Activated gamma-delta T cell treated with Interleukin-2 at 50 U/mL for 16 hours (primary cell): ENCODE measurements at regions not wholly inside any gene's neighbourhood (a gene's known extent, or its start where the extent isn't known, plus 50 kb on each side); places are given as distances from the start of the nearest gene placed in this dataset.

Experiments
- DNase-seq: peaks from one replicate; pipeline ENCODE4 v3.0.0-alpha.2; 2020

DNA sequence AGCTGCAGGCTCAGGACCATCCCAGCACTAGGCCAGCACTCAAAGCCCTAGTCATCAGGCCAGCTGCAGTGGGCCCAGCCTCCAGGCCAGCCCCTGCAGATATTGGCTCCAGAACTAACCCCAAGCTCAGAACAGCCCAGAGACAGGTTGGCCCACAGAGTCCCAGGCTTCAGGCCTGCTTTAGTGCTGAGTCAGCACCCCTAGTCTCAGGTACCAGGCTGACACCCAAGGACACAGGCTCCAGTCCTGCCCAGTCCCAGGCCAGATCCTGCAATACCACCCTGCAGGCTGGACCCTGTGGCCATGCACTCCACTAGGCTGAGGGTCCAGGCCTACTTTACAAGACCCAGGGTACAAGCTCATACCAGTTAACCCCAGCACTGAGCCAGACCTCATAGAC is 234.4 kb upstream of the GPRIN3 start:
- DNase-seq: no peak

DNA sequence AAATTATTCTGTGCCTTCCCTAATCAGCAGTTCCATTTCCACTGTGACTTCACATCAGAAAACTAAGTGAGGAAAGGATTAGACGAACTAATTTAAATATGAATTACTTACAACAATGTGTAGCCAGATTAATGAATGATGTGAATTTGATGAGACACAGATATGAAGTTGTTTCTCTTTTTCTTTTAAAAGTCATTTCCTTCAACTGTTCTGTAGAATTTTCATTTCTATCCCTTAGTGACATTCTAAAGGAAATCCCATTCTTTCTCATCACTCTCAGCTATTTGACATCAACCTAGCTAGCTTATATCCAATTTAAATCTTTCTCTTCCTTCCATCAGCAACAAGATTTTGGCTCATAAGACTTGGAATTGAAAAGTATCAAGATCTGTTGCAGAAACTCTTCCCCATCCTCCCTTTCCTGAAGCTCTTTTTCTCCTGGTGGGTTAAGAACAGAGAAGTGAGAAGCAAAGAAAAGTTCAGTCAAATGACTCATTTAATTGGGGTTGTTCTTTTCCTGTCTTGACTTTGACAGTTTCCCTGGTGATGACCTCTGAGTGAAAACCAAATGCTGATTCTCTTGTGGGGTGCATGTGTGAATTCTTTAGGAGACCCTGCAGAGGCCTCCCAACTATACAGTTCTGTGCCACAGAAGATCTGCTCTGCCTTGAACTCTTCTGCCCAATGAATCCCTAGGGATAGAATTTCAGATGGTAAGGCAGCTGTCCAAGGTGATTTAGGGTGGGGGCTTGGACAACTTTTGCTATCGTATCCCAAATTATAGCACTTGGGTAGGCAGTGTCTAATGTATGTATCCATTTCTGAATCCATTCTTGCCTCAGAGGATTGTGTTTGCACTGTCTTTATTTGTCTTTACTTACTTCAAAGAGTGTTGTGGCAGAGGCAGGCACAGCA is 232.5 kb upstream of the GPRIN3 start:
- no peak for DNase-seq

DNA sequence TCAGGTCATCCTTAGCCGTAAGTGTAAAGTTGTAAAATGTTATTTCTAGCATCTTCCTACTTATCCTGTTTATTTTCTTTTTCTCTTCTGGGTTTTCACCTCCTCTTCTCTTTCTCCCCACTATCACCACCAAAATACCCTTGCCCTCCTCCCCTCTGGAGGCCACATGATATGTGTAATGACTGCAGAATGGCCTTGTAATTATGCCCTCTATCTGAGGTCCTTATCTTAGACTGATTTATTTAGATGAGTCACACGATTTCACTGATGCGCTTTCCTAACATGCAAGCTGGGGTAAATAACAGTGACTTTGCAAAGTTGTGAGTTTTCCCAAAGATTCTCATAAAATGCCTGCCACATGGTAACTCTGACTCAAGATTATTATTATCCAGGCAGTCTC is 231.8 kb upstream of the GPRIN3 start:
- no peak for DNase-seq

DNA sequence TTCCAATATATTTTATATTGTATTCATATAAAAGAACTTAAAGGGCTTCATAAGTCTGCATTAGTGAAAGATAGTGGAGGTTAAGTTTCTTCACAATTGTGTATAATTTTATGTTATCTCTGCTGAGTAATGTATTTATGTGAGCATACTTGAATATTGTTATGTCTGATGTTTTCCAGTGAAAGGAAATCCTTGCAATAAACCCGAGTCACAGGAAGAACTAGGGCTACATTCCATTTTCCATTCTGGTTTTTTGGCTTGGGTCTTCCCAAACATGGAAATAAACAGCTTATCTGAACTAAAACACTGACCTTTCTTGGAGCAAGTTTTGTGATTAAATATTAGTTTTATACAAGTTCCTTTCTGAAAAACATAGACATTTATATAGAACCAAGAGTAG is 231.3 kb upstream of the GPRIN3 start:
- no peak for DNase-seq

DNA sequence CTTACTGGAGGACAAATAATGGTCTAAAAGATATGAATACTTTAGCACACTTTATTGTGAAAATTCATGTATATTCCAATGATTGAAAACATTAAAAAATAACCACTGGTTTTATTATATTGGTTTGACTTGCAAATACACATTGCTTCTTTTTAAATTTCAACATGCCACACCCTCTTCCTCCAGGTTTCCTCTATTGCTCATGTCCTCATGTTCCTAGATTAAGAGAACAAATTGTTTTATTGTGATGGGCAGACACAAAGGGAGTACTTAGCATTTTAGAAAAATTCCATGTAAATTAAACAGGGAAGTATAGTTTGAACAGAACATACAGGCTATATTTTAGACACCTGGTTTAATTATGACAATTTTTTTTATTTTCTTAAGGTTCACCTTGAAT is 230.6 kb upstream of the GPRIN3 start:
- no peak for DNase-seq

DNA sequence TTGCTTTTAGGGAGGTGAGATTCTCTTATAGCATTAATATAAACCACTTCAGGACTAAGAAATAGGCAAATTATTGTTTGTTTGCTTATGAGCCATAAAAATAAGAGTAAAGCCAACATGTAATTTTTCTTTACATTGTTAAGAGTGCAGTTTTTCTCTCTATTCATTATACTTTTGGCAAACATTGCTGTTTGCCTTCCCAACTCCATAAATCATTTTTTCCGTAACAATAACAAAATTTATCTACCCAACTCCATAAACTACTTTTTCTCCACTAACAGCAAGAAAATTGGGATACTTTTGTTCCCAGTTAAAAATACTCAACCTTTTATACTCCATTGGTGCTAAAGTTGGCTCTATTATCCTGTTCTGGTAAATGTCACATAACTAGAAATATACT is 229.7 kb upstream of the GPRIN3 start:
- DNase-seq: no peak

DNA sequence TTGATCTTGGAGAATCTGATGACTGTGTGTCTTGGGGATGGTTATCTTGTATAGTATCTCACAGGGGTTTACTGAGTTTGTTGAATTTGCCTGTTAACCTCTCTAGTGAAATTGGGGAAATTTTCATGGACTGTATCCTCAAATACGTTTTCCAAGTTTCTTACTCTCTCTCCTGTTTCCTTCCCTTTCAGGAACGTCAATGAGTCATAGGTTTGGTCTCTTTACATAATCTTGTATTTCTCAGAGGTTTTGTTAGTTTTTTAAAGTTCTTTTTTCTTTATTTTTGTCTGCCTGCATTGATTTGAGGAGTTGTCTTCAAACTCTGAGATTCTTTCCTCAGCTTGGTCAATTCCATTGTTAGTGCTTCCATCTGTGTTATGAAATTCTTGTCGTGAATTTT is 227.7 kb upstream of the GPRIN3 start:
- no peak for DNase-seq

DNA sequence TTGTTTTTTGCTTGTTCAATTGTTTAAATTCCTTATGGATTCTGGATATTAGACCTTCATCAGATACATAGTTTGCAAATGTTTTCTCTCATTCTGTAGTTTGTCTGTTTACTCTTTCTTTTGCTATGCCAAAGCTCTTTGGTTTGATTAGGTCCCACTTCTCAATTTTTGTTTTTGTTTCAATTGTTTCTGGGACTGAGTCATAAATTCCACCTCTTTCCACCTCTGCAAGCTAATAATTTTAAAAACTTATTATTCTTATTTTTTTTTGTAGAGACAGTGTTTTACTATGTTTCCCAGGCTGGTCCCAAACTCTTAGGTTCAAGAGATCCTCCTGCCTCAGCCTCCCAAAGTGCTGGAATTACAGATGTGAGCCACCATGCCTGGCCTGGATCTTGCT is 226.8 kb upstream of the GPRIN3 start:
- DNase-seq: no peak

DNA sequence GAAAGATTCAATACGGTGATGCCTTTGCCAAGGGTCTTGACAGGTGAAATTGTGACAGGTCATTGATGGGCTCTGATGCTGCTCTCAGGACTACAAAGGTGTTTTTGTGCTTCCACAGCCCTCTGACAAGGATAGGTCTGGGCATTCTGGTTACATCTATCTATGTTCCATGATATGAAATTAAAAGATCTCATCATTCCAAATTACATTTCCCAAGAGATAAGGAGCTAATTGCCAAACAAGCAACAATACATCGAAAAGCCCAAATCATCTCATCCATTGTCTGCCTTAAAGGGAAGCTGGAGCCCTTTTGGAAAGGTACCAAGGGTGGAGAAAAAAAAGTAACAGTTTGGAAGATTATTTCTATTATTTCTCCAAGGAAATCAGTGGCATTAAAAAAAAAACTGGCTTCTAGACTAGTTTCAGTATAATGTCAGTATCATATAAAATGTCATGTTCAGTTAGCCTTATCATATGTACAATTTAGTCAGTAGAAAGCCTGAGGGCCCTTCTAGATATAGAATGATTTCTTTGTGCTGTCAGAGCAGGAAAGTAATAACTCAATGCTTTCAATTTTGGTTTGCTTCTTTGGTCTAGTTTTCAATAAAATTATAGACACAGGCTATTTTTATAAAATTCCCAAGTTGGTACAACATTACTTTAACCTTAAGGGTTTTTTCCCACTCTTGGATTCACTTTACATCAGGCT is 224.5 kb upstream of the GPRIN3 start:
- no peak for DNase-seq

DNA sequence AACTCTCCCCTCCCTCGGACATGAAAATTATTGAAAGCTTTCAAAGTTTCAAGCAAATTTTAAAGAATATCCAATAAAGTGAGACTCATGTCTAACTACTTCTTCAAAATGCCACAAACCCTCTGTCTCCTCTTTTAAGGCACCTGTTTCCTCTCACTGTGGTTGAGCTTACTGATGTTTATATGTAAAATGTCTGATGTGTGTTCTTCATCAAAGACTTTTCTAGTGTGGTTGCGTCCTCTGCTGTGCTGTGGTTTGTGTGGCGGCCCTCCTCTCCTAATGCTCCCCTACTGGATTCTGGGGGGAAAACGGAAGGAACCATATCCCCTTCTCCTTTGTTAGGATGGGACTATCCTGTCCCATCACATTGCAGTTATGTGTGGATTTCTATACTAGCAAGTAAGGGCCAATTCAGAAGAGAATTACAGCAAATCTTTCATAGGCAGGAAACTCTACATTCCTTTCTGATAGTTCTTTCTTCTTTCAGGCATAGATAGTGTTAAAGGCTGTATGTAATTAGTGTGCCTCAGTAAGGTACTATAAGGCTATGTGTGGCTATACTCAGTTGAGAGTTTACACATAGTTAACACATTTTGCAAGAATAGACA is 221.0 kb upstream of the GPRIN3 start:
- no peak for DNase-seq

DNA sequence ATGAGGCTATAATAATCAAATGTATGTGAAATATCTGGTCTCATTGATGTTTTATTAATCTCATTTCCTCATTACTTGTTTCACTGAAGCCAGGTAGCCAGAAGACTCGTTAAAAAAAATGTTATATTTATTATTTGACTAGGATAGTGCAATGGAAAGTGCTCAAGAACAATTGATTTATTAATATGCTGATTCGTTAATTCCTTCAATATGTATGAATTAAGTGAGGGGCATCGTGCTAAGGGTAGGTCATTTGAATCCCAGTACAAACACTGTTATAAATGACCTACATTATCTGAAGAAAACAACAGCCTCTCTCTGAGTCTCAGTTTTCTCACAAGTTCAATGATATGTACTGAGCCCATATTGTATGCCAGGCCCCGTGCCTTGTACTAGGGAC is 214.2 kb upstream of the GPRIN3 start:
- DNase-seq: no peak

DNA sequence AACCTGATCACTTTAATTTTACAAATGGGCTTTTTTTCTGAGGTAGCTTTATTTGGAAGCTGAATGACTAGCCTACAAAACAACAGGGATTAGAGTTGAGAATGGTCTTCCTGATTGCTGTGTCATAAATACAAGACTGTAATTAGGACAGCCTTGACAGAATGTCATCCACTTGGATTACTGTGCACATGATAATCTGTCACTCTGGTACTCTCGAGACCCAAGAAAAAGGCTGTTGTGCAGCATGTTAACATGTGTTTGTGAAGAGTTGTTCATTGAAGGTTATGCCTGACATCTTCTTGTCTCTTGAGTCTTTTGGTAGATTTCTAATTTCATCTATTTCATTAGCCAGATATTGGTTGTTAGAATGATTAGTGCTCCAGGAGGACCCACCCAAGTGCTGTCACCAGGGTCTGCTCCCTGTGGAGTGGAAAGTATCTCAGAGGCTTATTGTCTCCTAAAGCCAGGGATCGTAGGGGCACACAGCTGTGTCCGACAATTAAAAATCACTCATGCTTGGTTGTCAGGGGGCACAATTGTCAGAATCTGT is 212.2 kb upstream of the GPRIN3 start:
- no peak for DNase-seq

DNA sequence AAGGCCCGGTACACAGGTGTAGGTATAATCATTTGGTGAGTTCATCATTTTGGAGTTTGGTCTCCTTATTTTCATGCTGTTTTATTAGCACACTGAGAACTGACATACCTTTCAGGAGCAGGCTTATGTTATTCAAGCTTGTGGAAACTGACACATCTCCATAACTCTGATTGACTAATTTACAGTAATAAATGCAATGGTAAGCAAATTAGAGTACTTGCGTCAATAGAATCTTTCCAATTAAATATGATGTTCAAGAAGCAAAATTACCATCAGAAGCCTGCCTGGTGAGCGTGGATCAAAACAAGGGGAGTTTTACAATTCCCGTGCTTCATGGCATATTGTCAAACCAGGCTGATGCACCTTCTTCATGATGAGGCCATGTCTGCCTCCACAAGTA is 210.7 kb upstream of the GPRIN3 start:
- DNase-seq: no peak

DNA sequence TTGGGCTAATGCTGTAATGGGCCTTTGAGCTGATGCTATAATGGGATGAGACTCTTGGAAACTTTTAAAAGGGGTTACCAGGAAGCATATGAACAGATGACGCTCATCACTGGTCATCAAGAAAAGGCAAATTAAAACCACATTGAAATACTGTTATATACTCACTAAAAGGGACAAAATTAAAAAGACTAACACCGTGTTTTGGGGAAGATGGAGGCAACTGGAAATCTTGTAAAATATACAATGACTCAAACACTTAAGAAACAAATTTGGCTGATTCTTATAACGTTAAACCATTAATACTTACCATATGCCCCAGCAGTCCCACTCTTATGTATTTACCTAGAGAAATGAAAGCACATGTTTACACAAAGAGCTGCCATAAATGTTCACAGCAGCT is 207.2 kb upstream of the GPRIN3 start:
- no peak for DNase-seq

DNA sequence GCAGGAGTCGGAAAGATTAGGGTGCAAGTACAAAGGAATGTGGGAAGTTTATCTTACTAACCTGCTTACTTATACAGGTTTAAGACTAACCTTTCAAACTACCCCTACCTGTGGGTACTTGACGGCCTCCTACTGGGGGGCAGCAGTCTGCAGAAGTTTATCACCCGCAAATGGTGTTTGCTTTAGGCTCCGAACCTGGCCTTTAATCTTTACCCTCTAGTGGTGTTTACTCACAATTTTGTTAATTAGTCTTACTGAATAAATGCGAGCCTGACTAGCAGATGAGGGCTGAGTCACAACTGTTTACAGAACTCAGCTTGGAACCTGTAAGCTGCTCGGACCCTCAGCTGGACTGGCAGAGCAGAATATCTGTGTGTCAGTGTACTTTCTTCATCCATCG is 204.2 kb upstream of the GPRIN3 start:
- DNase-seq: no peak

DNA sequence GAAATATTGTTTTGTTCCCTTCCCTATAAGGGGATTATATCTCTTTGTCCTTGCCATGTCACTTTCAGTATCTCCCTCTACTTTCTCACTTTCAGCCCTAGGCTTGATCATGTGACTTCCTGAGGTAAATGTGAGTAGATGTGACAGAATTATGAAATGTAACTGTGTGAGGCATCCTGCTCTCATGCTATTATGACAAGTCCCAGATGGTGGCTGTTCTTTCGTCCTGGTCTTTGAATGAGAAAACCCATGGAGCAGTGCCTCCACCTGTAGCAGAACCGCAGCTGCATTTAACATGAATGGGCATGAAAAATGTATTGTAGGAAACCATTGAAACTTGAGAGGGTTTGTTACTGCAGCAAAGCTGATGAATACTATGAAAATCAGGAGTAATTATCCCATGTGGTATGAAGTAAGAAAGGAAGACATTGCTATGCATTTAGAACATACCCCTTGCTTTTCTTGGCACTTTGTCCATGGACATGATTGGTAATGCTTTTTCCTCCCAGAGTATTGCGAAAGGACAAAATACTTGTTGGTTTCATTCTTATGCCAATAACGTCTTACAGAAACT is 202.2 kb upstream of the GPRIN3 start:
- DNase-seq: no peak

DNA sequence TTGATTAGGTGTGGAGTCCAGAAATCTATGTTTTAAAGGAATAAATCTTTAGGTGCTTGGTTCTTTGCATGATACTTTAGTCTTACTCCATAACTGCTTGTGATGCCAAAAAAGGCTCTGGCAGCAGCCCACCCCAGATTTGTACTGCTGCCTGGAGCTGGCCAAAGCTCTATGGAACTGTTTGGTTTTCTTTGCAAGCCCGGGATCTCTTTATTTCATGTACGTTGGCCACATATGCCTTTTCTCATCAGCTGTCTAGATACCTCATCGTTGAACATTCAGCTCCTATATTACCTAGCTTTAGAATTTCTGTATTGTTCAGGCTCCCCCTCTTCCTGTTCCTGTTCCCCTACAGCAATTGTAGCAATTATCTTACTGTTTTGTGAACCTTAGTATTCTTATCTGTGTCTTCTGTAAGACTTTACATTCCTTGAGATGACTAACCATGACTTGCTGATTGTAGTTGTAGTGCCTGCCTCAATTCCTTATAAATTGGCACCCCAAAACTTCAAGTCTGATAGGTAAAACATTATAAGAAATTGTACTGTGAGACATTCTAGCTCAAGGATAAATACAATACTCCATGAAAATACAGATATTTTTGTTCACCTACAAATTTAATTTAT is 199.4 kb upstream of the GPRIN3 start:
- DNase-seq: no peak

DNA sequence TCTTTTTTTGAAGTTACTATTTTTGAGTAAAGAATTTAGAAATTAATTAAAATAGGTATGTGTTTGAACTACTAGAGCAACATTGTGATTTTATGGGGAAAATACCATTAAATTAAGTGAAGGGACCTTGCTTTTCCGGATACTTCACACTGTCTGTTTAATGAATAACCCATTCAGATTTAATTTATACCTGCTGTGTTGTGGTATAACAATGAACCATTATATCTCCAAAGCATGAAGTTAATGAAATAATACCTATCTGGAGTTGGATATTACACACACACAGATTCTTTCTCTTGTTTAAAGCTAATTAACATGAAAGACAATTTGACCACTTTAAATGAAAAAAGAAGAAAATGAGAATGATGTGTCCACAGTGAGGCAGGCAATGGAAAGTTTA is 195.0 kb upstream of the GPRIN3 start:
- DNase-seq: no peak

DNA sequence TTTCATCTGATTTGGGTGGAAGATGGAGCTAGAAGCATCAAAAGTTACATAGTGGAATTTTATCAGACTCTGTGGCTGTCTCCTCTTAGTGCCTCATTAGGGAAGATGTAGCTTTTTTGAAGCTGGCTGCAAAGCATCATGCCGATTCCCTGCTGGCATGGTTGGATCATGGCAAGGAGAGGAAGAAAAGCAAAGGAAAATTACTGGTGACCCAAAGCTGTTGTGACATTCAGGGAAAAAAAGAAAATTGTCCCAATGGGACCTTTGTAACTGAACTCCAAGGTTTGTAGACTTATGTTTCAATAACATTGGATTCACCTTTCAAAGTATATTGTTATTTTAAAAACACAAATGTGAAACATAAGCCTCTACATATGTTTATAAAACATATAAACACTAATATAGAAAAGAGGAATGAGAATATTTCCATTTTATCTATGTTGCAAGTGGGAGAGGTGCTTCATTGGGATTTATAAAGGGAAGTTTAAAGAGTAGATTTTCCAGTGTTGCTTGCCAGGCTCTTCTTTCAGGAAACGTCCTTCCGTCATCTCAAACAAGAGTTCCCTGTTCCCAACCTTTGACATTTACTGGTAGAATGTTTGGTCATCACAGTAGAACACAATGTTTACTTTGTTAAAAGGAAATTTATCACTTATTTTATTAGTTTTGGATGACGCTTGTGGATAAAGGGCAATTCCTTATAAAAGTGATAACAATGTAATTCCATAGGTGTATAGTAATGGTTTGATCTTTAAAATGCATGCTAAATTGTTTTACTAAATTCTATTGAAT is 190.1 kb upstream of the GPRIN3 start:
- DNase-seq: no peak

DNA sequence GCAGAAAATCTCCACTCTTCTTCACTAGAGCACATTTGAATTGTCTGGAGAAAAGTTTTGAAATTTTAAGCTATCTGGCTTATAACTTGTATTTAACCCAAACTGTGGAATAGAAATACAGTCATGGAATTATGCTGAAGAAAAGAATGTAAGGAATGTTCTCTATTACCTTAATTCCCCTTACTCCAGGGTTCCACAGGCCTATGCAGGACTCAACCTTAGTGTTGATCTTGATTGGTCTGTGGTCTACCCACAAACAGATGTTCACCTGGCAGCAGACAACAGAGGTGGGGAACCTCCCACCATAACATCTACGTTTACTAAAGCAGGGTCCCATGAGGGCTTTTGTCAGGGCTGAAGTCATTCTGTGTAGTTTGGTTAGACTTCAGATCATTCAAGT is 189.3 kb upstream of the GPRIN3 start:
- DNase-seq: no peak

DNA sequence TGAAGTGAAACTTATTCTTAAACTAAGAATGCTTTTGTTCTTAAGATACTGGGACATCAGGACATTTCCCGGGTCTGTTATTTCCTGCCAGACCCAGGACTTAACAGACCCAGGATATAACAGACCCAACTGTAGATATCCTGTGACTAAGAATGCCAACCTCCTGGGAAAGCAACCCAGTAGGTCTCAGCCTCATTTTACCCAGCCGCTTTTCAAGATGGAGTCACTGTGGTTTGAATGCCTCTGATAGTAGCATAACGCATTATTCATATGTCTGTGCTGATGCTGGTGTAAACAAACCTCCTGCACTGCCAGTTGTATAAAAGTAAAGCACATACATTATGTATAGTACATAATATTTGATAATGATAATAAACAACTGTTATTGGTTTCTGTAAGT is 185.8 kb upstream of the GPRIN3 start:
- no peak for DNase-seq

DNA sequence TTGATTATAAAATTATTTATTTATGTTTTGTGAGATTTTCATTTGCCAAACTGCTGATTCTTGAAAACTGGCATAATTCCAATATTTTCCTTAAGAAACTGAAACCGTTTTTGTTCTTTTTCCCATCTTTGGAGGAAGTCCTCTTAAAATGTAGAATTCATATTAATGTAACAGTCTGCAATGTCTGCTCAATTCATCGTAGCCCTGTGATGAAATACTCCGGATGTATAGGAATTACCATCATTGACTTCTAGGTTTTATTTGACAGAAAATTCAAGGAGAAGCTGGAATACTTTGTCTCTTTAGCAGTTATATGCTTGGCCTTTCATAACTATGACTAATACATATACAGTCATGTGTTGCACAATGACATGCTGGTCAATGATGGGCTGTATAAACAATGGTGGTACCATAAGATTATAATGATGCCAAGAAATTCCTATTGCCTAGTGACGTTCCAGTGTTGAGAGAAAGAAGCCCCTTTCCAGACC is 185.0 kb upstream of the GPRIN3 start:
- DNase-seq: no peak
